ENCODE measurements at regions not wholly inside any gene's neighbourhood (a gene's known extent, or its start where the extent isn't known, plus 50 kb on each side); places are given as distances from the start of the nearest gene placed in this dataset.

GRCh38 chr18:24558403-24558802, 98.0 kb downstream of the HRH4 start (continued):
- TF ChIP-seq, protein P1, sequence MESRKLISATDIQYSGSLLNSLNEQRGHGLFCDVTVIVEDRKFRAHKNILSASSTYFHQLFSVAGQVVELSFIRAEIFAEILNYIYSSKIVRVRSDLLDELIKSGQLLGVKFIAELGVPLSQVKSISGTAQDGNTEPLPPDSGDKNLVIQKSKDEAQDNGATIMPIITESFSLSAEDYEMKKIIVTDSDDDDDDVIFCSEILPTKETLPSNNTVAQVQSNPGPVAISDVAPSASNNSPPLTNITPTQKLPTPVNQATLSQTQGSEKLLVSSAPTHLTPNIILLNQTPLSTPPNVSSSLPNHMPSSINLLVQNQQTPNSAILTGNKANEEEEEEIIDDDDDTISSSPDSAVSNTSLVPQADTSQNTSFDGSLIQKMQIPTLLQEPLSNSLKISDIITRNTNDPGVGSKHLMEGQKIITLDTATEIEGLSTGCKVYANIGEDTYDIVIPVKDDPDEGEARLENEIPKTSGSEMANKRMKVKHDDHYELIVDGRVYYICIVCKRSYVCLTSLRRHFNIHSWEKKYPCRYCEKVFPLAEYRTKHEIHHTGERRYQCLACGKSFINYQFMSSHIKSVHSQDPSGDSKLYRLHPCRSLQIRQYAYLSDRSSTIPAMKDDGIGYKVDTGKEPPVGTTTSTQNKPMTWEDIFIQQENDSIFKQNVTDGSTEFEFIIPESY (IDR thresholded peaks at IDR 0.05), result no peak
- TF ChIP-seq, protein P2, sequence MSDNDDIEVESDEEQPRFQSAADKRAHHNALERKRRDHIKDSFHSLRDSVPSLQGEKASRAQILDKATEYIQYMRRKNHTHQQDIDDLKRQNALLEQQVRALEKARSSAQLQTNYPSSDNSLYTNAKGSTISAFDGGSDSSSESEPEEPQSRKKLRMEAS (IDR thresholded peaks at IDR 0.05), result no peak

- H3K27me3 ChIP-seq (ENCODE audit: control insufficient read depth in 4 of 4, insufficient read depth in 4 of 4, low read length in 3 of 4), result peaks cover 0 to 6% (median 0%) of the 10 kb centered on the region in 4 donors
- no peak for DNase-seq (ENCODE audit: low spot score)
- no peak overlapping the region for H3K4me3 ChIP-seq (ENCODE audit: low read depth in 1 of 3, low read length in 3 of 3)
- no peaks in the 10 kb centered on the region for H3K4me1 ChIP-seq (ENCODE audit: control insufficient read depth in 4 of 4, insufficient read depth in 4 of 4, low read length in 3 of 4)
- H3K27ac ChIP-seq (ENCODE audit: low read depth in 1 of 2, low read length in 2 of 2), result no peak overlapping the region
- H3K36me3 ChIP-seq (ENCODE audit: control insufficient read depth in 4 of 4, insufficient read depth in 3 of 4, low read depth in 1 of 4, low read length in 3 of 4), result no peaks in the 10 kb centered on the region
- 55% methylated on average over 4 of the region's 4 CpGs for WGBS
- no peak overlapping the region for H3K9ac ChIP-seq (ENCODE audit: low read depth in 1 of 2, low read length in 2 of 2)
- TF ChIP-seq FOXA1 (IDR thresholded peaks at IDR 0.05), result no peak
- no peak for TF ChIP-seq EGR1 (IDR thresholded peaks at IDR 0.05; ENCODE audit: low read depth in 2 of 2)
- no peak for TF ChIP-seq GABPA (IDR thresholded peaks at IDR 0.05 in 1 of 2, conservative IDR thresholded peaks at IDR 0.05 in 1 of 2)
- TF ChIP-seq CTCF (IDR thresholded peaks at IDR 0.05; ENCODE audit: low read depth, low read length, missing input control), result no peak
- TF ChIP-seq HNF4A (conservative IDR thresholded peaks at IDR 0.05), result no peak
- TF ChIP-seq YY1 (IDR thresholded peaks at IDR 0.05), result no peak
- TF ChIP-seq NR2F2 (IDR thresholded peaks at IDR 0.05), result no peak
- no peak for TF ChIP-seq SP1 (IDR thresholded peaks at IDR 0.05)
- no peak for TF ChIP-seq TAF1 (conservative IDR thresholded peaks at IDR 0.05)
- TF ChIP-seq, protein P1 (IDR thresholded peaks at IDR 0.05), result no peak
- TF ChIP-seq FOXA2 (IDR thresholded peaks at IDR 0.05), result no peak
- no peak for TF ChIP-seq JUND (IDR thresholded peaks at IDR 0.05)
- H3K9me3 ChIP-seq (ENCODE audit: control insufficient read depth in 4 of 4, low read length in 3 of 4), result no peaks in the 10 kb centered on the region
These were observed 99.1 kb downstream of the HRH4 start for GRCh38 chr18:24559526-24559925.

DNA sequence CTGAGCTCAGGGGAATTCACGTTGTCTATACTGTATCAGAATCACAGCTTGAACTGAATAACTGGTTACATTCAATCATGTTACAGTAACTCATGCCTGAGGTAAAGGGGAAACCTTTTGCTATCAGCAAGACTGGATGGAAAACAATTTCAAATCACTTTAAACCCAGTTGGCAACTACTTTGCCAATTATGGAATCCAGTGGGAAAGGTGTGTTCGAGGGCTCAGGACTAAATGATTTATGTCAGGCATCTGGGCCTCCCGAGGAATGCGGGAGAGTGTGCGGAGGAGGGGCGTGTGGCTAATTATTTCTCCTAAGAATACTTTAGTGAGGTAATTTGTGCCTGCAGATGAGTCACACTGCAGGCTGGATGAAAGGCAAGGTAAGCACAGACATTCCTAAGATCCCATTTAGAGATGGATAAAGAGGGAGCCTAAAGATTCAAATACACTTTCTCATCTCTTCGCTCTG, 100.1 kb downstream of the HRH4 start:
- DNase-seq (ENCODE audit: low spot score), result no peak
- peaks cover 0 to 5% (median 0%) of the 10 kb centered on the region in 4 donors for H3K27me3 ChIP-seq (ENCODE audit: control insufficient read depth in 4 of 4, insufficient read depth in 4 of 4, low read length in 3 of 4)
- no peak overlapping the region for H3K27ac ChIP-seq (ENCODE audit: low read depth in 1 of 2, low read length in 2 of 2)
- no peaks in the 10 kb centered on the region for H3K4me1 ChIP-seq (ENCODE audit: control insufficient read depth in 4 of 4, insufficient read depth in 4 of 4, low read length in 3 of 4)
- H3K9me3 ChIP-seq (ENCODE audit: control insufficient read depth in 4 of 4, low read length in 3 of 4), result no peaks in the 10 kb centered on the region
- no peaks in the 10 kb centered on the region for H3K36me3 ChIP-seq (ENCODE audit: control insufficient read depth in 4 of 4, insufficient read depth in 3 of 4, low read depth in 1 of 4, low read length in 3 of 4)
- H3K4me3 ChIP-seq (ENCODE audit: low read depth in 1 of 3, low read length in 3 of 3), result no peak overlapping the region
- 47% methylated on average over 7 of the region's 7 CpGs for WGBS
- H3K9ac ChIP-seq (ENCODE audit: low read depth in 1 of 2, low read length in 2 of 2), result no peak overlapping the region
- TF ChIP-seq NR2F2 (IDR thresholded peaks at IDR 0.05) (no peak), CTCF (IDR thresholded peaks at IDR 0.05; ENCODE audit: low read depth, low read length, missing input control) (no peak), EGR1 (IDR thresholded peaks at IDR 0.05; ENCODE audit: low read depth in 2 of 2) (no peak), RAD21 (IDR thresholded peaks at IDR 0.05) (no peak), HNF4G (IDR thresholded peaks at IDR 0.05) (no peak), RXRA (IDR thresholded peaks at IDR 0.05) (no peak), TAF1 (conservative IDR thresholded peaks at IDR 0.05) (no peak), FOXA2 (IDR thresholded peaks at IDR 0.05) (no peak), HNF4A (conservative IDR thresholded peaks at IDR 0.05) (no peak), JUND (IDR thresholded peaks at IDR 0.05) (no peak), GABPA (IDR thresholded peaks at IDR 0.05 in 1 of 2, conservative IDR thresholded peaks at IDR 0.05 in 1 of 2) (no peak)
- TF ChIP-seq, protein P3, sequence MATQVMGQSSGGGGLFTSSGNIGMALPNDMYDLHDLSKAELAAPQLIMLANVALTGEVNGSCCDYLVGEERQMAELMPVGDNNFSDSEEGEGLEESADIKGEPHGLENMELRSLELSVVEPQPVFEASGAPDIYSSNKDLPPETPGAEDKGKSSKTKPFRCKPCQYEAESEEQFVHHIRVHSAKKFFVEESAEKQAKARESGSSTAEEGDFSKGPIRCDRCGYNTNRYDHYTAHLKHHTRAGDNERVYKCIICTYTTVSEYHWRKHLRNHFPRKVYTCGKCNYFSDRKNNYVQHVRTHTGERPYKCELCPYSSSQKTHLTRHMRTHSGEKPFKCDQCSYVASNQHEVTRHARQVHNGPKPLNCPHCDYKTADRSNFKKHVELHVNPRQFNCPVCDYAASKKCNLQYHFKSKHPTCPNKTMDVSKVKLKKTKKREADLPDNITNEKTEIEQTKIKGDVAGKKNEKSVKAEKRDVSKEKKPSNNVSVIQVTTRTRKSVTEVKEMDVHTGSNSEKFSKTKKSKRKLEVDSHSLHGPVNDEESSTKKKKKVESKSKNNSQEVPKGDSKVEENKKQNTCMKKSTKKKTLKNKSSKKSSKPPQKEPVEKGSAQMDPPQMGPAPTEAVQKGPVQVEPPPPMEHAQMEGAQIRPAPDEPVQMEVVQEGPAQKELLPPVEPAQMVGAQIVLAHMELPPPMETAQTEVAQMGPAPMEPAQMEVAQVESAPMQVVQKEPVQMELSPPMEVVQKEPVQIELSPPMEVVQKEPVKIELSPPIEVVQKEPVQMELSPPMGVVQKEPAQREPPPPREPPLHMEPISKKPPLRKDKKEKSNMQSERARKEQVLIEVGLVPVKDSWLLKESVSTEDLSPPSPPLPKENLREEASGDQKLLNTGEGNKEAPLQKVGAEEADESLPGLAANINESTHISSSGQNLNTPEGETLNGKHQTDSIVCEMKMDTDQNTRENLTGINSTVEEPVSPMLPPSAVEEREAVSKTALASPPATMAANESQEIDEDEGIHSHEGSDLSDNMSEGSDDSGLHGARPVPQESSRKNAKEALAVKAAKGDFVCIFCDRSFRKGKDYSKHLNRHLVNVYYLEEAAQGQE (IDR thresholded peaks at IDR 0.05), result no peak

Measured in liver (tissue), 8 donors.